MM.1S (cell line): ENCODE measurements at regions not wholly inside any gene's neighbourhood (a gene's known extent, or its start where the extent isn't known, plus 50 kb on each side); places are given as distances from the start of the nearest gene placed in this dataset.

Experiments used
- CTCF ChIP-seq: fragments of 300-600 bp; sonication (generic); IDR thresholded peaks from 2 replicates; pipeline ENCODE4 v1.5.1; 2016; ENCODE audit warnings: antibody characterized with exemption, low read length, mixed read lengths
- EZH2 ChIP-seq: fragments of 300-600 bp; sonication (generic); optimal IDR thresholded peaks from 2 replicates; pipeline ENCODE3; 2017; ENCODE audit warnings: low read depth, mild to moderate bottlenecking, antibody characterized with exemption, low read length, mixed read lengths
- EZH2phosphoT487 ChIP-seq: fragments of 300-600 bp; sonication (generic); IDR thresholded peaks from 2 replicates; pipeline ENCODE4 v1.6.1; 2018; ENCODE audit warnings: antibody characterized with exemption, low read length

DNA sequence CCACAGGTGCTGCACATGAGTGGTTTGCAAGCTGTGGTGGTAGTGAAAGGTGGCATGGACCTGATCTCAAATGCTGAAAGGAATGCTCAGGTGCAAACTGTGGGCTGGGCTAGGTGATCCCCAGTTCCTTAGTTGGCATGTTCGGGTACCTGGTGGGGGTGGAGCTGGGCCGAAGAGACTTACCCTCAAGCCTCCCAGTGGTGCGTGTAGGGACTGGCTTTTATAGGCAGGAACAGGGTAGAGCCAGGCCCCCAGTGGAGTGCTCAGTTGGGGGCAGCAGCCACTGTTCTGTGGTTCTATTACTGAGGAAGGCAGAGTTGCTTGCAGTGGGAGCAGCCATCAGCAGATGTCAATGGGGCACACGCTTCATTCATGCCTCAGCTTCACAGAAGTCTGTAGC is 399.8 kb downstream of the HTR1B start:
- TF ChIP-seq EZH2 (no peak), CTCF (no peak), EZH2phosphoT487 (no peak)
